CD8-positive, alpha-beta memory T cell (primary cell): ENCODE measurements at regions not wholly inside any gene's neighbourhood (a gene's known extent, or its start where the extent isn't known, plus 50 kb on each side); places are given as distances from the start of the nearest gene placed in this dataset.
"Not testable (repeated sequence)": the region's sequence is repeated elsewhere in the genome, so short reads cannot be mapped to it uniquely, and the experiment has no call there.

Source experiments
- CTCF ChIA-PET: fragments of 350-600 bp; sonication (Branson Sonifier 250); formaldehyde crosslinking; loops from one replicate; lab custom pipeline; 2021; ENCODE audit warnings: antibody characterized with exemption; lab: Charles Lee
- POLR2A ChIA-PET: fragments of 350-600 bp; sonication (Branson Sonifier 250); formaldehyde crosslinking; loops from one replicate; lab custom pipeline; 2021; ENCODE audit warnings: antibody characterized with exemption; lab: Charles Lee
- DNase-seq, 5 donors: peaks; one replicate each; pipeline versions ENCODE4 v3.0.0 to v3.0.0-alpha.2; 2020 to 2022; ENCODE audit warnings: mixed read lengths in 1 of 5
- H3K27ac ChIP-seq: one replicate; pipeline ENCODE4 v1.7.0; 2013; ENCODE audit warnings: low read depth, mild to moderate bottlenecking, low read length, moderate library complexity
- H3K27me3 ChIP-seq: 2 replicates; pipeline ENCODE4 v1.7.0; 2013; ENCODE audit warnings: low read length, mild to moderate bottlenecking; ENCODE audit not compliant: insufficient read depth, poor library complexity, severe bottlenecking
- H3K36me3 ChIP-seq: 2 replicates; pipeline ENCODE4 v1.7.0; 2013; ENCODE audit warnings: mild to moderate bottlenecking, low read length, moderate library complexity; ENCODE audit not compliant: insufficient read depth
- H3K4me1 ChIP-seq: 2 replicates; pipeline ENCODE4 v1.7.0; 2013; ENCODE audit warnings: mild to moderate bottlenecking, low read length, moderate library complexity; ENCODE audit not compliant: insufficient read depth
- H3K4me3 ChIP-seq: 2 replicates; pipeline ENCODE4 v1.7.0; 2013; ENCODE audit warnings: mild to moderate bottlenecking, low read length
- H3K9me3 ChIP-seq: 2 replicates; pipeline ENCODE4 v1.7.0; 2013; ENCODE audit warnings: mild to moderate bottlenecking, low read length
- H3K27ac Mint-ChIP-seq, 8 donors: one replicate each; pipeline ENCODE4 v1.8.0; 2020 to 2021; ENCODE audit warnings: mixed read lengths in 8 of 8, mild to moderate bottlenecking in 6 of 8, inconsistent platforms in 3 of 8, moderate library complexity in 3 of 8
- H3K27me3 Mint-ChIP-seq, 2 donors: one replicate each; pipeline ENCODE4 v1.8.0; 2020 to 2021; ENCODE audit warnings: mixed read lengths in 2 of 2, mild to moderate bottlenecking in 1 of 2, moderate library complexity in 1 of 2
- H3K36me3 Mint-ChIP-seq, 3 donors: one replicate each; pipeline ENCODE4 v1.8.0; 2020 to 2021; ENCODE audit warnings: mixed read lengths in 3 of 3, inconsistent platforms in 1 of 3, mild to moderate bottlenecking in 1 of 3
- H3K4me1 Mint-ChIP-seq, 3 donors: one replicate each; pipeline ENCODE4 v1.8.0; 2020 to 2021; ENCODE audit warnings: mixed read lengths in 3 of 3, inconsistent platforms in 1 of 3, mild to moderate bottlenecking in 1 of 3
- H3K4me3 Mint-ChIP-seq, 7 donors: one replicate each; pipeline ENCODE4 v1.8.0; 2020 to 2021; ENCODE audit warnings: mixed read lengths in 7 of 7, mild to moderate bottlenecking in 6 of 7, moderate library complexity in 4 of 7, inconsistent platforms in 2 of 7
- H3K9me3 Mint-ChIP-seq, 5 donors: one replicate each; pipeline ENCODE4 v1.8.0; 2020 to 2022; ENCODE audit warnings: mixed read lengths in 5 of 5, mild to moderate bottlenecking in 3 of 5, moderate library complexity in 2 of 5, inconsistent platforms in 1 of 5

- H3K9me3 Mint-ChIP-seq, H3K4me3 Mint-ChIP-seq, H3K27me3 ChIP-seq, CTCF ChIA-PET, POLR2A ChIA-PET, H3K4me1 ChIP-seq, DNase-seq, H3K9me3 ChIP-seq, H3K36me3 ChIP-seq, H3K4me3 ChIP-seq, H3K27me3 Mint-ChIP-seq, H3K4me1 Mint-ChIP-seq, H3K36me3 Mint-ChIP-seq, H3K27ac ChIP-seq, H3K27ac Mint-ChIP-seq: not testable (repeated sequence)
These were observed 505.5 kb downstream of the GRIN2A start for GRCh38 chr16:9676560-9677300.

DNA sequence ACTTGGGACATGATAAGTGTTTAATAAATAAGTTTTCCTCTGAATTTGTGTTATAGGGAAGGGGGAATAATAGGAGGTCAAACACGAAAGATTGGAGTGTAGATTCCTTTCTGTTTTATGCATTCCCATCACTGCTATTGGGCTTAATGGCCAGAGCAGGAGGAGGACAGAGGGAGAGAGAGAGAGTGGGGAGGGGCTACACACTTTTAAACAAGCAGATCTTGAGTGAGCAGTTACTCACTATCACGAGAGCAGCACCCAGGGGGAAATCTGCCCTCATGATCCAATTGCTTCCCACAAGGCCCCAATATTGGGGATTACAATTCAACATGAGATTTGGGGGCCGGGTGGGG is 505.0 kb downstream of the GRIN2A start:
- Mint-ChIP-seq H3K9me3 (peaks cover 0 to 8% (median 4%) of the 10 kb centered on the region in 5 donors), H3K4me3 (no peak overlapping the region), H3K36me3 (no peaks in the 10 kb centered on the region), H3K4me1 (no peaks in the 10 kb centered on the region), H3K27me3 (no peaks in the 10 kb centered on the region), H3K27ac (no peak overlapping the region)
- H3K27ac ChIP-seq = no peak overlapping the region
- no peak for DNase-seq
- H3K4me3 ChIP-seq = no peak overlapping the region
- ChIA-PET CTCF (no interaction called here), POLR2A (no interaction called here)
- no peaks in the 10 kb centered on the region for H3K27me3 ChIP-seq
- no peaks in the 10 kb centered on the region for H3K9me3 ChIP-seq
- no peaks in the 10 kb centered on the region for H3K36me3 ChIP-seq
- H3K4me1 ChIP-seq = no peaks in the 10 kb centered on the region

GRCh38 chr16:9679213-9679767 is 502.9 kb downstream of the GRIN2A start:
- Mint-ChIP-seq H3K27me3 (no peaks in the 10 kb centered on the region), H3K4me3 (no peak overlapping the region), H3K4me1 (no peaks in the 10 kb centered on the region), H3K27ac (no peak overlapping the region), H3K36me3 (no peaks in the 10 kb centered on the region), H3K9me3 (peaks cover 8 to 22% (median 14%) of the 10 kb centered on the region in 5 donors)
- H3K36me3 ChIP-seq = no peaks in the 10 kb centered on the region
- H3K4me1 ChIP-seq = no peaks in the 10 kb centered on the region
- no peak for DNase-seq
- no peaks in the 10 kb centered on the region for H3K9me3 ChIP-seq
- ChIA-PET POLR2A (no interaction called here), CTCF (no interaction called here)
- no peak overlapping the region for H3K27ac ChIP-seq
- H3K4me3 ChIP-seq = no peak overlapping the region
- no peaks in the 10 kb centered on the region for H3K27me3 ChIP-seq

DNA sequence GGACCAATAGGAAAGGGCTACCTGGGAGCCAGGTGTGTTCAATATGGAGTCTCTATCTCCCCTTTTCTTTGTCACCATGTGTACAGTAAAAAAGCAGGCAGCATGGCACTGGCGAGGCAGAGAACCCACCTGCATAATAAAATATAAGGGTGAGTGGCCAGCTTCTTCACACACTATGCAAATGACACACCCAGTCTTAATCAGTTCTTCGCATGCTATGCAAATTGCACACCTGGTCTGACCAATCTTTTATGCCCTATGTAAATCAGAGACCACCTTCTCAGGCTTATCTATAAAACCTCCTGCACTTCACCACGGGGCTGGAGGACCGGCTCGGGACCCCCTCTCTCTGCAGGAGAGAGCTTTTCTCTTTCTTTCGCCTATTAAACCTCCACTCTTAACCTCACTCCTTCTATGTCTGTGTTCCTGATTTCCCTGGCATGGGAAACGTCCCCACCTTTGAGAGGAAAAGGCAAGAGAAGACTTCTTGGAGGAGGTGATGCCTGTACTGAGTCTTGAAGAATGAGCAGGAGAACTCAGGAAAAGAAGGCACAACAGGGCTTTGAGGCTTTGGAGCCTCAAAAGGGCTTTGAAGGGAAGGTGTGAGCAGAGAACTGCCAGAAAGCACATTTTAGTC is 502.1 kb downstream of the GRIN2A start:
- Mint-ChIP-seq H3K27ac (no peak overlapping the region), H3K4me1 (no peaks in the 10 kb centered on the region), H3K27me3 (no peaks in the 10 kb centered on the region), H3K9me3 (peaks cover 8 to 19% (median 11%) of the 10 kb centered on the region in 5 donors), H3K4me3 (no peak overlapping the region), H3K36me3 (no peaks in the 10 kb centered on the region)
- H3K36me3 ChIP-seq = no peaks in the 10 kb centered on the region
- POLR2A ChIA-PET = no interaction called here
- CTCF ChIA-PET = no interaction called here
- no peak overlapping the region for H3K4me3 ChIP-seq
- no peaks in the 10 kb centered on the region for H3K4me1 ChIP-seq
- DNase-seq = no peak
- H3K27ac ChIP-seq = no peak overlapping the region
- H3K27me3 ChIP-seq = no peaks in the 10 kb centered on the region
- H3K9me3 ChIP-seq = no peaks in the 10 kb centered on the region

DNA sequence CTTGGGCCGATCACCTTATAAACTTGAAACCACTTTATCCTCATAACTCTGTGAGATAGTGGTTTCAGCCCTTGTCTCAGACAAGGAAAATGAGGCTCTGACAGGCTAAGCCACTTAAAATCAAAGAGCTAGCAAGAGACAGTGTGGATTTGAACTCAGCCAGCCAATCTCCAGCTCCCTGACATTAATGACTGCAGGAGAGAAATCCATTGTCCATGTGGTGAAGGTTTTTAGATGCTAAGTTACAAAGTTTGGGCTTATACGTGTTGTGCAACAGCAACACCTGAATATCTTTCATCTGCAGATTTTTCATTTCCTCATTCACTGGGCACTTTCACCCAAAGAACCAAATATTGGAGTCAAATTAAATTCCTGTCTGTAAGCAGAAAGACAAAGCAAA is 501.3 kb downstream of the GRIN2A start:
- H3K4me1 ChIP-seq = no peaks in the 10 kb centered on the region
- no peaks in the 10 kb centered on the region for H3K36me3 ChIP-seq
- CTCF ChIA-PET = no interaction called here
- no peak overlapping the region for H3K4me3 ChIP-seq
- no peak for DNase-seq
- no peak overlapping the region for H3K27ac ChIP-seq
- Mint-ChIP-seq H3K9me3 (peaks cover 8 to 16% (median 11%) of the 10 kb centered on the region in 5 donors), H3K4me3 (no peak overlapping the region), H3K36me3 (no peaks in the 10 kb centered on the region), H3K27ac (no peak overlapping the region), H3K27me3 (peaks cover 0 to 2% of the 10 kb centered on the region in 2 donors), H3K4me1 (no peaks in the 10 kb centered on the region)
- POLR2A ChIA-PET = no interaction called here
- no peaks in the 10 kb centered on the region for H3K27me3 ChIP-seq
- H3K9me3 ChIP-seq = no peaks in the 10 kb centered on the region

- ChIA-PET CTCF (no interaction called here), POLR2A (no interaction called here)
- H3K9me3 Mint-ChIP-seq = peaks cover 8 to 15% (median 11%) of the 10 kb centered on the region in 5 donors
- Histone ChIP-seq H3K4me1 (no peaks in the 10 kb centered on the region), H3K36me3 (no peaks in the 10 kb centered on the region), H3K9me3 (no peaks in the 10 kb centered on the region), H3K4me3 (no peak overlapping the region), H3K27ac (no peak overlapping the region), H3K27me3 (no peaks in the 10 kb centered on the region)
- H3K27me3 Mint-ChIP-seq = peaks cover 0 to 2% of the 10 kb centered on the region in 2 donors
- H3K4me1 Mint-ChIP-seq = no peaks in the 10 kb centered on the region
- H3K36me3 Mint-ChIP-seq = no peaks in the 10 kb centered on the region
- peak overlapping the region in 1 of 8 donors; percentile 61 for H3K27ac Mint-ChIP-seq
- H3K4me3 Mint-ChIP-seq = no peak overlapping the region
- DNase-seq = no peak
These were observed 500.7 kb downstream of the GRIN2A start for GRCh38 chr16:9681508-9681907.

DNA sequence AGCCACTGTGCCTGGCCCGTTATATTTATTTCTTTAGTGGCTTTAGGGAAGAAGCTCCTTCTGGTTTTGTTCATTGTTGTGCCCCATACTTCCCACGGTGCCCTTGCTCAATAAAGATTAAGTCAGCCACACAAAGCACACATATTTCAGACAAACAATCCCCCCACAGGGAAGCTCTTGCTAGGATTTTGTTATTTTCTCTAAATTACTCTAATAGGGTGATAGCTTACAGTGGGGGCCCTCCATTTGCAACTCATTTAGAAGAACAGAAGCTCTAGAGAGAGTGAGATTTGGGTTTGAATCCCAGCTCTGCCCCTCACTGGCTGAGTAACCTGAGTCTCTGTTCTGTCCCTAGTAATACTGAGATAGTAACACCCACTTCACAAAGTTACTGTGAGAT is 499.9 kb downstream of the GRIN2A start:
- Mint-ChIP-seq H3K4me3 (no peak overlapping the region), H3K4me1 (no peaks in the 10 kb centered on the region), H3K27me3 (peaks cover 0 to 2% of the 10 kb centered on the region in 2 donors), H3K9me3 (peaks cover 8 to 15% (median 11%) of the 10 kb centered on the region in 5 donors), H3K27ac (no peak overlapping the region), H3K36me3 (no peaks in the 10 kb centered on the region)
- H3K27me3 ChIP-seq = no peaks in the 10 kb centered on the region
- ChIA-PET POLR2A (no interaction called here), CTCF (no interaction called here)
- no peaks in the 10 kb centered on the region for H3K36me3 ChIP-seq
- H3K27ac ChIP-seq = no peak overlapping the region
- no peak overlapping the region for H3K4me3 ChIP-seq
- no peaks in the 10 kb centered on the region for H3K4me1 ChIP-seq
- no peak for DNase-seq
- no peaks in the 10 kb centered on the region for H3K9me3 ChIP-seq

- DNase-seq = no peak
- peaks cover 0 to 2% of the 10 kb centered on the region in 2 donors for H3K27me3 Mint-ChIP-seq
- H3K36me3 Mint-ChIP-seq = no peaks in the 10 kb centered on the region
- Histone ChIP-seq H3K4me3 (no peak overlapping the region), H3K9me3 (no peaks in the 10 kb centered on the region), H3K27ac (no peak overlapping the region), H3K27me3 (no peaks in the 10 kb centered on the region), H3K36me3 (no peaks in the 10 kb centered on the region), H3K4me1 (no peaks in the 10 kb centered on the region)
- no peak overlapping the region for H3K4me3 Mint-ChIP-seq
- ChIA-PET POLR2A (no interaction called here), CTCF (no interaction called here)
- H3K27ac Mint-ChIP-seq = no peak overlapping the region
- H3K9me3 Mint-ChIP-seq = peaks cover 8 to 18% (median 11%) of the 10 kb centered on the region in 5 donors
- H3K4me1 Mint-ChIP-seq = no peaks in the 10 kb centered on the region
These were observed 498.6 kb downstream of the GRIN2A start for GRCh38 chr16:9683677-9684076.
